ENCODE measurements at regions not wholly inside any gene's neighbourhood (a gene's known extent, or its start where the extent isn't known, plus 50 kb on each side); places are given as distances from the start of the nearest gene placed in this dataset.

GRCh38 chr12:30874455-30875321, 51.9 kb upstream of the TSPAN11 start:
- DNase-seq (ENCODE audit: low read depth, low spot score): no peak

- DNase-seq (ENCODE audit: low read depth, low spot score): no peak
Measured at GRCh38 chr12:30870491-30871265, 55.9 kb upstream of the TSPAN11 start.

- no peak for DNase-seq (ENCODE audit: low read depth, low spot score)
Measured at GRCh38 chr12:30867415-30867814, 59.1 kb upstream of the TSPAN11 start.

GRCh38 chr12:30866256-30866655, 60.3 kb upstream of the TSPAN11 start:
- no peak for DNase-seq (ENCODE audit: low read depth, low spot score)

- DNase-seq (ENCODE audit: low read depth, low spot score): no peak
Measured at GRCh38 chr12:30863839-30864238, 62.7 kb upstream of the TSPAN11 start.

- DNase-seq (ENCODE audit: low read depth, low spot score): peak; percentile 88
Measured at GRCh38 chr12:30862486-30862885, 64.1 kb upstream of the TSPAN11 start.

GRCh38 chr12:30859226-30859625, 67.3 kb upstream of the TSPAN11 start:
- no peak for DNase-seq (ENCODE audit: low read depth, low spot score)

GRCh38 chr12:30858471-30858870, 68.1 kb upstream of the TSPAN11 start:
- no peak for DNase-seq (ENCODE audit: low read depth, low spot score)

- no peak for DNase-seq (ENCODE audit: low read depth, low spot score)
Measured at GRCh38 chr12:30853561-30854133, 72.9 kb upstream of the TSPAN11 start.

- DNase-seq (ENCODE audit: low read depth, low spot score): no peak
Measured at GRCh38 chr12:30850684-30851083, 75.9 kb upstream of the TSPAN11 start.

- DNase-seq (ENCODE audit: low read depth, low spot score): peak; percentile 35
Measured at GRCh38 chr12:30847259-30847658, 79.3 kb upstream of the TSPAN11 start.

GRCh38 chr12:30846776-30847175, 79.8 kb upstream of the TSPAN11 start:
- no peak for DNase-seq (ENCODE audit: low read depth, low spot score)

GRCh38 chr12:30845676-30846075, 80.9 kb upstream of the TSPAN11 start:
- no peak for DNase-seq (ENCODE audit: low read depth, low spot score)

- DNase-seq (ENCODE audit: low read depth, low spot score): no peak
Measured at GRCh38 chr12:30843211-30843610, 83.3 kb upstream of the TSPAN11 start.

GRCh38 chr12:30840715-30841114, 85.8 kb upstream of the TSPAN11 start:
- no peak for DNase-seq (ENCODE audit: low read depth, low spot score)

- DNase-seq (ENCODE audit: low read depth, low spot score): no peak
Measured at GRCh38 chr12:30839643-30840220, 85.0 kb upstream of the CAPRIN2 start.

- no peak for DNase-seq (ENCODE audit: low read depth, low spot score)
Measured at GRCh38 chr12:30837595-30837994, 82.8 kb upstream of the CAPRIN2 start.

- no peak for DNase-seq (ENCODE audit: low read depth, low spot score)
Measured at GRCh38 chr12:30836656-30837445, 82.1 kb upstream of the CAPRIN2 start.

- no peak for DNase-seq (ENCODE audit: low read depth, low spot score)
Measured at GRCh38 chr12:30835216-30835615, 80.5 kb upstream of the CAPRIN2 start.

- DNase-seq (ENCODE audit: low read depth, low spot score): no peak
Measured at GRCh38 chr12:30830751-30831150, 76.0 kb upstream of the CAPRIN2 start.

- DNase-seq (ENCODE audit: low read depth, low spot score): no peak
Measured at GRCh38 chr12:30829876-30830275, 75.1 kb upstream of the CAPRIN2 start.
